ENCODE measurements at regions not wholly inside any gene's neighbourhood (a gene's known extent, or its start where the extent isn't known, plus 50 kb on each side); places are given as distances from the start of the nearest gene placed in this dataset.
"Not testable (repeated sequence)": the region's sequence is repeated elsewhere in the genome, so short reads cannot be mapped to it uniquely, and the experiment has no call there.

- H2BK15ac ChIP-seq (replicated peaks; ENCODE audit: low read depth) = no peak overlapping the region
- H3K56ac ChIP-seq (ENCODE audit: low read length) = no peak overlapping the region
- 100% methylated on average over 1 of the region's 4 CpGs for WGBS (ENCODE audit: extremely low coverage, insufficient coverage, low lambda C conversion rate)
These were observed 186.9 kb downstream of the DIO2 start for GRCh38 chr14:80024417-80024816.

GRCh38 chr14:80018476-80018875, 192.8 kb downstream of the DIO2 start:
- not testable (repeated sequence) for H3K79me2 ChIP-seq (ENCODE audit: control insufficient read depth, insufficient read depth, low read length); H4K5ac ChIP-seq (ENCODE audit: low read length); H3K4ac ChIP-seq (ENCODE audit: low read depth, low read length); H3K4me1 ChIP-seq (ENCODE audit: control insufficient read depth, low read depth, low read length); H3K4me3 ChIP-seq (ENCODE audit: low read length); H2BK120ac ChIP-seq (ENCODE audit: low read depth, low read length); H3K4me2 ChIP-seq (ENCODE audit: low read length); H3K23ac ChIP-seq (ENCODE audit: low read length); H3K18ac ChIP-seq (ENCODE audit: low read length); H2BK5ac ChIP-seq (ENCODE audit: low read length); H3K79me1 ChIP-seq (ENCODE audit: low read length); H3K27ac ChIP-seq (ENCODE audit: low read depth, low read length); H3K36me3 ChIP-seq (ENCODE audit: control insufficient read depth, insufficient read depth, low read length); H3K27me3 ChIP-seq (ENCODE audit: insufficient read depth, low read length, poor library complexity); H2BK15ac ChIP-seq (replicated peaks; ENCODE audit: low read depth); H3K9ac ChIP-seq (ENCODE audit: low read length); H3K56ac ChIP-seq (ENCODE audit: low read length); DNase-seq; H2AK5ac ChIP-seq (ENCODE audit: low read length); H4K8ac ChIP-seq (ENCODE audit: low read depth, low read length)
- no CpG with 5 or more reads among the region's 3 CpGs for WGBS (ENCODE audit: extremely low coverage, insufficient coverage, low lambda C conversion rate)

More at GRCh38 chr14:80024417-80024816, 186.9 kb downstream of the DIO2 start:
- Histone ChIP-seq H3K27ac (ENCODE audit: low read depth, low read length) (no peak overlapping the region), H3K9ac (ENCODE audit: low read length) (no peak overlapping the region), H3K4me2 (ENCODE audit: low read length) (no peak overlapping the region), H3K4me3 (ENCODE audit: low read length) (no peak overlapping the region), H4K8ac (ENCODE audit: low read depth, low read length) (no peak overlapping the region), H3K4ac (ENCODE audit: low read depth, low read length) (no peak overlapping the region), H2BK120ac (ENCODE audit: low read depth, low read length) (no peak overlapping the region), H3K36me3 (ENCODE audit: control insufficient read depth, insufficient read depth, low read length) (no peaks in the 10 kb centered on the region), H3K79me1 (ENCODE audit: low read length) (no peaks in the 10 kb centered on the region), H3K27me3 (ENCODE audit: insufficient read depth, low read length, poor library complexity) (no peaks in the 10 kb centered on the region), H3K79me2 (ENCODE audit: control insufficient read depth, insufficient read depth, low read length) (no peaks in the 10 kb centered on the region), H2BK5ac (ENCODE audit: low read length) (no peak overlapping the region), H3K18ac (ENCODE audit: low read length) (no peak overlapping the region), H2AK5ac (ENCODE audit: low read length) (no peak overlapping the region), H3K23ac (ENCODE audit: low read length) (no peak overlapping the region), H4K5ac (ENCODE audit: low read length) (no peak overlapping the region), H3K4me1 (ENCODE audit: control insufficient read depth, low read depth, low read length) (no peaks in the 10 kb centered on the region)
- no peak for DNase-seq

GRCh38 chr14:80017795-80018194, 193.5 kb downstream of the DIO2 start:
- no peaks in the 10 kb centered on the region for H3K79me1 ChIP-seq (ENCODE audit: low read length)
- no peak overlapping the region for H4K8ac ChIP-seq (ENCODE audit: low read depth, low read length)
- no peak overlapping the region for H2BK120ac ChIP-seq (ENCODE audit: low read depth, low read length)
- no peak overlapping the region for H3K9ac ChIP-seq (ENCODE audit: low read length)
- no peaks in the 10 kb centered on the region for H3K27me3 ChIP-seq (ENCODE audit: insufficient read depth, low read length, poor library complexity)
- H3K56ac ChIP-seq (ENCODE audit: low read length) = no peak overlapping the region
- H4K5ac ChIP-seq (ENCODE audit: low read length) = no peak overlapping the region
- no peak for DNase-seq
- H3K4ac ChIP-seq (ENCODE audit: low read depth, low read length) = no peak overlapping the region
- H2BK15ac ChIP-seq (replicated peaks; ENCODE audit: low read depth) = no peak overlapping the region
- H3K27ac ChIP-seq (ENCODE audit: low read depth, low read length) = no peak overlapping the region
- no peak overlapping the region for H2BK5ac ChIP-seq (ENCODE audit: low read length)
- H3K4me1 ChIP-seq (ENCODE audit: control insufficient read depth, low read depth, low read length) = no peaks in the 10 kb centered on the region
- H3K79me2 ChIP-seq (ENCODE audit: control insufficient read depth, insufficient read depth, low read length) = no peaks in the 10 kb centered on the region
- H3K36me3 ChIP-seq (ENCODE audit: control insufficient read depth, insufficient read depth, low read length) = no peaks in the 10 kb centered on the region
- no peak overlapping the region for H3K23ac ChIP-seq (ENCODE audit: low read length)
- no peak overlapping the region for H3K18ac ChIP-seq (ENCODE audit: low read length)
- WGBS (ENCODE audit: extremely low coverage, insufficient coverage, low lambda C conversion rate) = no CpG with 5 or more reads among the region's 4 CpGs
- no peak overlapping the region for H2AK5ac ChIP-seq (ENCODE audit: low read length)
- H3K4me3 ChIP-seq (ENCODE audit: low read length) = no peak overlapping the region
- H3K4me2 ChIP-seq (ENCODE audit: low read length) = no peak overlapping the region

- not testable (repeated sequence) for H3K23ac ChIP-seq (ENCODE audit: low read length); H3K79me2 ChIP-seq (ENCODE audit: control insufficient read depth, insufficient read depth, low read length); H3K27ac ChIP-seq (ENCODE audit: low read depth, low read length); H3K79me1 ChIP-seq (ENCODE audit: low read length); H2BK15ac ChIP-seq (replicated peaks; ENCODE audit: low read depth); DNase-seq; H4K8ac ChIP-seq (ENCODE audit: low read depth, low read length); H3K9ac ChIP-seq (ENCODE audit: low read length); H2BK5ac ChIP-seq (ENCODE audit: low read length); H3K18ac ChIP-seq (ENCODE audit: low read length); H3K27me3 ChIP-seq (ENCODE audit: insufficient read depth, low read length, poor library complexity); H3K4me2 ChIP-seq (ENCODE audit: low read length); H3K4me1 ChIP-seq (ENCODE audit: control insufficient read depth, low read depth, low read length); H4K5ac ChIP-seq (ENCODE audit: low read length); H2BK120ac ChIP-seq (ENCODE audit: low read depth, low read length); H3K36me3 ChIP-seq (ENCODE audit: control insufficient read depth, insufficient read depth, low read length); H2AK5ac ChIP-seq (ENCODE audit: low read length); H3K4ac ChIP-seq (ENCODE audit: low read depth, low read length); H3K56ac ChIP-seq (ENCODE audit: low read length); H3K4me3 ChIP-seq (ENCODE audit: low read length)
- WGBS (ENCODE audit: extremely low coverage, insufficient coverage, low lambda C conversion rate) = no CpG with 5 or more reads among the region's 1 CpG
These were observed 201.1 kb downstream of the DIO2 start for GRCh38 chr14:80010245-80010644.

GRCh38 chr14:80005561-80005960, 205.7 kb downstream of the DIO2 start:
- no peak overlapping the region for H3K27ac ChIP-seq (ENCODE audit: low read depth, low read length)
- H2BK15ac ChIP-seq (replicated peaks; ENCODE audit: low read depth) = no peak overlapping the region
- H3K18ac ChIP-seq (ENCODE audit: low read length) = no peak overlapping the region
- no peak for DNase-seq
- WGBS (ENCODE audit: extremely low coverage, insufficient coverage, low lambda C conversion rate) = no CpG with 5 or more reads among the region's 1 CpG
- H3K79me2 ChIP-seq (ENCODE audit: control insufficient read depth, insufficient read depth, low read length) = no peaks in the 10 kb centered on the region
- no peak overlapping the region for H2BK120ac ChIP-seq (ENCODE audit: low read depth, low read length)
- no peak overlapping the region for H3K4me3 ChIP-seq (ENCODE audit: low read length)
- no peak overlapping the region for H2AK5ac ChIP-seq (ENCODE audit: low read length)
- no peak overlapping the region for H2BK5ac ChIP-seq (ENCODE audit: low read length)
- no peak overlapping the region for H3K23ac ChIP-seq (ENCODE audit: low read length)
- H3K4ac ChIP-seq (ENCODE audit: low read depth, low read length) = no peak overlapping the region
- H3K9ac ChIP-seq (ENCODE audit: low read length) = no peak overlapping the region
- no peaks in the 10 kb centered on the region for H3K36me3 ChIP-seq (ENCODE audit: control insufficient read depth, insufficient read depth, low read length)
- no peaks in the 10 kb centered on the region for H3K4me1 ChIP-seq (ENCODE audit: control insufficient read depth, low read depth, low read length)
- no peak overlapping the region for H3K4me2 ChIP-seq (ENCODE audit: low read length)
- no peak overlapping the region for H4K8ac ChIP-seq (ENCODE audit: low read depth, low read length)
- H3K27me3 ChIP-seq (ENCODE audit: insufficient read depth, low read length, poor library complexity) = no peaks in the 10 kb centered on the region
- H3K79me1 ChIP-seq (ENCODE audit: low read length) = no peaks in the 10 kb centered on the region
- no peak overlapping the region for H3K56ac ChIP-seq (ENCODE audit: low read length)
- H4K5ac ChIP-seq (ENCODE audit: low read length) = no peak overlapping the region

- Histone ChIP-seq H3K18ac (ENCODE audit: low read length) (no peak overlapping the region), H3K27me3 (ENCODE audit: insufficient read depth, low read length, poor library complexity) (no peaks in the 10 kb centered on the region), H3K4ac (ENCODE audit: low read depth, low read length) (no peak overlapping the region), H2AK5ac (ENCODE audit: low read length) (no peak overlapping the region), H4K5ac (ENCODE audit: low read length) (no peak overlapping the region), H3K27ac (ENCODE audit: low read depth, low read length) (no peak overlapping the region), H3K9ac (ENCODE audit: low read length) (no peak overlapping the region), H3K56ac (ENCODE audit: low read length) (no peak overlapping the region), H2BK120ac (ENCODE audit: low read depth, low read length) (no peak overlapping the region), H3K23ac (ENCODE audit: low read length) (no peak overlapping the region), H3K79me2 (ENCODE audit: control insufficient read depth, insufficient read depth, low read length) (no peaks in the 10 kb centered on the region), H4K8ac (ENCODE audit: low read depth, low read length) (no peak overlapping the region), H2BK15ac (replicated peaks; ENCODE audit: low read depth) (no peak overlapping the region), H3K79me1 (ENCODE audit: low read length) (no peaks in the 10 kb centered on the region), H3K4me1 (ENCODE audit: control insufficient read depth, low read depth, low read length) (no peaks in the 10 kb centered on the region), H3K4me3 (ENCODE audit: low read length) (no peak overlapping the region), H3K4me2 (ENCODE audit: low read length) (no peak overlapping the region), H2BK5ac (ENCODE audit: low read length) (no peak overlapping the region), H3K36me3 (ENCODE audit: control insufficient read depth, insufficient read depth, low read length) (no peaks in the 10 kb centered on the region)
- WGBS (ENCODE audit: extremely low coverage, insufficient coverage, low lambda C conversion rate) = no CpG with 5 or more reads among the region's 3 CpGs
- no peak for DNase-seq
These were observed 206.4 kb downstream of the DIO2 start for GRCh38 chr14:80004871-80005270.
